ENCODE measurements at regions not wholly inside any gene's neighbourhood (a gene's known extent, or its start where the extent isn't known, plus 50 kb on each side); places are given as distances from the start of the nearest gene placed in this dataset.

DNA sequence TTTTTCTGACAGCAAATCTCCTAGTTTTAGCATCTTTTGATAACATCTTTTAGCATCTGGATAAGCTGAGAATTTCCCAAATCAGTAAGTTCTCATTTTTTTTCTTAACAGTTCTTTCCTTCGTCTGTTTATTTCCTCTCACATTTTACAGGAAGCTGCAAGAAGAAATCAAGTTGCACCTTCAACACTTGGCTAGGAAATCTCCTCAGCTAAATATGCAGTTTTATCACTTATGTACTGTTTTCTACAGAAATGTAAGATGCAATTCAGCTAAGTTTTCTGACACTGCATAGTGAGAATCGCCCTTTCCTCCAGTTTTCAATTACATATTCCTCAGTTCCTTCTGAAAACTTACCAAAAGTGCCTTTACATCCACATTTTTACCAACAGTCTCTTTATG lies 59.0 kb upstream of the MSX2 start:
- DNase-seq (ENCODE audit: low read depth, low spot score) (no peak), ATAC-seq (no peak)
- H3K27ac ChIP-seq (ENCODE audit: low read length) = no peak overlapping the region
- no peaks in the 10 kb centered on the region for H3K4me1 ChIP-seq (ENCODE audit: control insufficient read depth, insufficient read depth, low read length)
- H3K36me3 ChIP-seq (ENCODE audit: control insufficient read depth, insufficient read depth, low read length) = no peaks in the 10 kb centered on the region
- no peaks in the 10 kb centered on the region for H3K27me3 ChIP-seq (ENCODE audit: control insufficient read depth, insufficient read depth, low read length)
- no TSS peak for BruUV-seq (replicated peaks)
- H3K4me3 ChIP-seq (ENCODE audit: low read depth in 2 of 2, low read length in 2 of 2) = no peak overlapping the region
- TF ChIP-seq CTCF (IDR thresholded peaks at IDR 0.05) (no peak), SIN3A (IDR thresholded peaks at IDR 0.05; ENCODE audit: borderline replicate concordance, insufficient read depth, low read depth, low read length) (no peak), POLR2AphosphoS5 (IDR thresholded peaks at IDR 0.05; ENCODE audit: low read depth, low read length) (no peak), REST (IDR thresholded peaks at IDR 0.05; ENCODE audit: insufficient read depth in 1 of 2, low read depth in 2 of 2, low read length in 1 of 2) (no peak)
- intact Hi-C loops (cut with micrococcal nuclease; ENCODE audit: unreplicated experiment) (no loop called here), in situ Hi-C loops (cut with HindIII; ENCODE audit: low pct_unique_long_range_greater_than_20kb, low sequenced_read_pairs) (no loop called here)
- CTCF ChIA-PET = no interaction called here
- no peaks in the 10 kb centered on the region for H3K9me3 ChIP-seq (ENCODE audit: control insufficient read depth, insufficient read depth, low read depth, low read length)
- POLR2A ChIA-PET = no interaction called here

DNA sequence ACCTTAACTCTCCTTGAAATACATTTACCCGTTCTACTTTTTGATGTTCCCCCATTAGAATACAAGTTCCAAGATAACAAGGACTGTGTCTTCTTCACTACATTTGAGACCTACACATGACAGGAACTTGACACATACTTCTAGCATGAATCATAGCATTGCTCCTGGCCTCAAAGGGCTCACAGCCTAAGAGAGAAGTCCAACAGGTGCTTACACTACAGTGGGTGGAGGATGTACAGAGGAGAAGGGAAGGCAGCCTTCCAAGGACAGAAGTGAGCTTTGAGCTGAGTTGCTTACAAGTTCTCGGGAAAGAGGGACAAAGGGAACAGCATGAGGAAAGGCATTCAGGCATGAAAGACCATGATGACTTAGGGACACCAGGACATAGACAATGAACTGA lies 56.9 kb upstream of the MSX2 start:
- in situ Hi-C loops (cut with HindIII; ENCODE audit: low pct_unique_long_range_greater_than_20kb, low sequenced_read_pairs) = no loop called here
- no peak for DNase-seq (ENCODE audit: low read depth, low spot score)
- Histone ChIP-seq H3K4me1 (ENCODE audit: control insufficient read depth, insufficient read depth, low read length) (no peaks in the 10 kb centered on the region), H3K27ac (ENCODE audit: low read length) (no peak overlapping the region), H3K4me3 (ENCODE audit: low read depth in 2 of 2, low read length in 2 of 2) (no peak overlapping the region), H3K9me3 (ENCODE audit: control insufficient read depth, insufficient read depth, low read depth, low read length) (no peaks in the 10 kb centered on the region), H3K36me3 (ENCODE audit: control insufficient read depth, insufficient read depth, low read length) (no peaks in the 10 kb centered on the region), H3K27me3 (ENCODE audit: control insufficient read depth, insufficient read depth, low read length) (no peaks in the 10 kb centered on the region)
- no TSS peak for BruUV-seq (replicated peaks)
- ChIA-PET CTCF (no interaction called here), POLR2A (no interaction called here)
- no peak for ATAC-seq
- intact Hi-C loops (cut with micrococcal nuclease; ENCODE audit: unreplicated experiment) = no loop called here
- TF ChIP-seq POLR2AphosphoS5 (IDR thresholded peaks at IDR 0.05; ENCODE audit: low read depth, low read length) (no peak), REST (IDR thresholded peaks at IDR 0.05; ENCODE audit: insufficient read depth in 1 of 2, low read depth in 2 of 2, low read length in 1 of 2) (no peak), TCF7L2 (IDR thresholded peaks at IDR 0.05; ENCODE audit: low read depth, low read length) (no peak), CTCF (IDR thresholded peaks at IDR 0.05) (no peak), SIN3A (IDR thresholded peaks at IDR 0.05; ENCODE audit: borderline replicate concordance, insufficient read depth, low read depth, low read length) (no peak)

Measured in Panc1 (cell line).